ENCODE measurements at regions not wholly inside any gene's neighbourhood (a gene's known extent, or its start where the extent isn't known, plus 50 kb on each side); places are given as distances from the start of the nearest gene placed in this dataset.
"Not testable (repeated sequence)": the region's sequence is repeated elsewhere in the genome, so short reads cannot be mapped to it uniquely, and the experiment has no call there.

DNA sequence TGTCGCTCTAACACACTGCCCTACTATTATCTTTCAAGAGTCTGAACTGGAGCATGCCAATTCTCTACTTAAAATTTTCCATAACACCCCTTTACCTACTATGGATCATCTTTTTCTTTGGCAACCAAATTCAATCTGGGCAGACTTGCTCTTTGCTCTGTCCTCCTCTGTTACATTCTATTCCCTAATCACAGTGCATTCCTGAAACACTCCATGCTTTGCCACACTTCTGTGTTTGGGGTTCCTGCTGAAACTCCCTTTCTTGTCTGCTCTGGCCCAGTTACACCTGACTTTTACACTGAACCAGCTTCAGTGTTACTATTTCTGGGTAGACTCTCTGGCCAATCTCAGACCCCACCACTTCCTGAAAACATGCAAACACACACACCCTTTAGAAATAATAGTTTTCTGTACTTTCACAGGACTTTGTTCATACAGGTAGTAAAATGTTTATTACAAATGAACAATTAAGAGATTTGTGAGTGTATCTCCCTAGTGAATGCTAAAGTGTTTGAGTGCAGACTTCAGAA is 119.9 kb upstream of the DCC start:
- DNase-seq: no peak

DNA sequence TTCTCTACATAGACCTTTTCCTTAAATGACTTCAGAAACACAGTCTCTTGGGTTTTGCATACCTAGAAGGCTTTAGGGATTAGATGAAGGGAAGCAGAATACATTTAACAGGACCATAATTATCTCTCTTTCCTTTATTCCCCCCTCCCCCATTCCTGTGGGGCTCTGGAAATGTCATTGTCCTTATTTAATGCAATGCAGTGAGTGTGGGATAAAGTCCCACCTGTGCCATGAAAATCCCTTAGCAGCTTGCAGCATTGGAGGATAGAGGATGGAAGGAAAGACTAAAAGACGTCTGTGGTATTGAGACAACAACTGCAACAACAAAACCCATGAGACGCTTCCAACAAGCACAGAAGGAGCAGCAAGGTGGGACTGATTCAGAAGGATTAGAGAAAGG is 117.8 kb upstream of the DCC start:
- DNase-seq: no peak

DNA sequence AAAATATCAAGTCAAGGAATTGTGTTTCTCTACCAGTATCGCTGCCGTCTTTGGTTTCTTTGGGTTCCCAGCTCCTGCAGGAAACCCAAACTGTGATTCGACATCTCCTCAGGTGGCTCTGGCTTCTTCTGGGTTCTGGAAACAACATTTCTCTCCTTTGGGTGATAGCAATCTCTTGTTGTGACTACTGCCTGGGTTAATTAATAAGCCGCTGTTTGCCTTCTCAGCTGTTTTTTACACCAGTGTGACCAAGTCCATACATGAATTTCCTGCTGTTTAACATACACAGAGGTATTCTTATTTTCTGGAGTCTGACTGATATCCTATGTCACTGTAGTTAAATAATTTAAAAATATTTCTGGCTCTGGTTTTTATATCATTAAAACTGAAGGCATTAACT is 112.5 kb upstream of the DCC start:
- DNase-seq: no peak

DNA sequence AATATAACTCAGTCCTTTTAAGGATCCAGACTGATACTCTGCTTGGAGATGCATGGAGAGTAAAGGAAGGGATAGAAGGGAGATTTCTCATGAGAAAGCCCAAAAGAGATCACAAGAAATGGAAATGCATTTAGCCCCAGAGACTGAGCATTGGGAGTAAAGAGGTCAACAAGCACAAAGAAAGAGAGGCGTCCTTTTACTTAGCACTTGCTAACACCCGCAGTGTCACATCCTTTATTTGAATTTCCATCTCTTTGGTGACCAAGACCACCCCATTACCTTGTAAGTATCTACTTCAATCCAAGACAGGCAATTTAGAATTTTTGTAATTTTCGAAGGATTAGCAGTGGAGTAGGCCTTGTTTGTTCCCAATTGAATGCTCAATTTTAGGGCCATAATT is 111.8 kb upstream of the DCC start:
- no peak for DNase-seq

DNA sequence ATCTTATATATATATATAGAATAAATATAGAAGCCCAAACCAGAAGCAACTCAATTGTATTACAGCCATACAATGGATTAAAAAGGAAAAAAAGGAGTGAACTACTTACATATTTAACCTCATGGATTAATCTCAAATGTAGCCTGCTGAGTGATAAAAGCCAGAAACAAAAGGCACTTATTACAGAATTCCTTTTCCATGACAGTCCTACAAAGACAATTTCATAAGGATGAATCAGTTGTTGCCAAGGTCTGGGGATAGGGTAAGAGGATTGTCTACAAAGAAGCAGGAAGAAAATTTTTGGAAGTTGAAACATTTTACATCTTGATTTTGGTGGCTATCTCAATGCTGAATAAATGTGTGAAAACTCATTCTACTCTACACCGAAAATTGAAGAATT is 103.9 kb upstream of the DCC start:
- DNase-seq: no peak

DNA sequence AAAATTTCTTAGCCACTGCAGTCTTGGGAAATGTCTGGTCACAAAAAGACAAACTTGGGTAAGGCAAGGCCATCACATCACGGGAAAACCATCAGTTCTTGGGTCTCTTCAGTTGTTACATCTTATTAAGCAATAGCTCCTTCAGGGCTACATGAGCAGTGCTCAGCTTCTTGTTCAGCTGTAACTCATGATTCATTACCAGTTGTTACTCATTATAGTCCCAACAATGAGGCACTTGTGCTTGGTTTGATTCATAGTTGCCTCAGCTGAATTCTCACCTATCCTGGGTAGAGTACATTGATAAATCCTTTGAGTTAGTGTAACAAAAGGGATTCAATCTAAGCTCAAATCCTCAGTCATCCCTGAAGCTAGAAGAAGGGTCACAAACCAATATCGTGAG is 102.4 kb upstream of the DCC start:
- DNase-seq: no peak

GRCh38 chr18:52242711-52243110 is 97.3 kb upstream of the DCC start:
- no peak for DNase-seq

DNA sequence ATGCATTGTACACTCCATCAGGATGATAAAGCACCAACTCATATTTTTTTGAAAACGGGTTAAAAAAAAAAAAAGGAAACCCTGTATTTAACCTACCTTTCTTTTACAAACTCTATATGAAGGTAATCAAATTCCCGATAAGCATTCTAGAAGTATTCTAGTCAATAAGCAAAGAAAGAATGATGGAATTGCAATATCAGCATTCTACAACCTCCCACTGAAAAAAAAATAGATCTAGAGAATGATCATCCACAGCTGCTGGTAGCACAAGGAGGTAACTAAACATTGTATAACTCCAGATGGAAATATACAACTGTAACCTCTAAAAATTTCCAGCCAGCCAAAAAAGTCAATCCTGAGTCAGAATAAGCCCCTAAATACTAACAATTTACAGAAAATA is 95.3 kb upstream of the DCC start:
- no peak for DNase-seq

DNA sequence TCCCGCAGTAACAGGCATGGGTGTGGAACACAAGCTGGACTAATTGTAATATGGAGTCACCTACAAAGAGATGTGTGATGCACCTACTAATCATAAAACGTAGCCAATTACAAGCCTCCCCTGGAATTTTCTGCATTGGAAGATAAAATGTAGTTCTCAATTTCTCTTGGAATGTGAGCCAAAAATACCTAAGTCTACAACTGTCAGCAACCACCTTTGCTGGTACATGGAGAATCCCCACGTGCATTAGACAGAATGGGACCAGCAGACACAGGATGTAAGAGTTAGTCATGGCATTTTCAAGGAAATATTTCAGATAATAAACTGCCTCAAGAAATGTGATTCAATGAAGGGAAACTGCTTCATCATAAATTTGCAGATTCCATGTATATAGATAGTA is 85.6 kb upstream of the DCC start:
- DNase-seq: no peak

DNA sequence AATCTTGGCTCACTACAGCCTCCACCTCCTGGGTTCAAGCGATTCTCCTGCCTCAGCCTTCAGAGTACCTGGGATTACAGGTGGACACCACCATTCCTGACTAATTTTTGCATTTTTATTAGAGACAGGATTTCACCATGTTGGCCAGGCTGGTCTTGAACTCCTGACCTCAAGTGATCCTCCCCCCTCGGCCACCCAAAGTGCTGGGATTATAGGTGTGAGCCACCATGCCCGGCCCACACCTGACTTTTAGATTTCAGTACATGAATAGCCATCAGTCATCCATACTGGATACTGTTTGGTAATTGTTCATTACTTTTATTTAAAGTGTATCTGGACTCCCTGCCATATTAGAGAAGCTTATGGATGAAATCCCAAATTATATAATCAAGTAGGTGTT is 82.6 kb upstream of the DCC start:
- not testable (repeated sequence) for DNase-seq

GRCh38 chr18:52275817-52276216 is 64.2 kb upstream of the DCC start:
- DNase-seq: no peak

GRCh38 chr18:52277785-52278184 is 62.2 kb upstream of the DCC start:
- DNase-seq: no peak

DNA sequence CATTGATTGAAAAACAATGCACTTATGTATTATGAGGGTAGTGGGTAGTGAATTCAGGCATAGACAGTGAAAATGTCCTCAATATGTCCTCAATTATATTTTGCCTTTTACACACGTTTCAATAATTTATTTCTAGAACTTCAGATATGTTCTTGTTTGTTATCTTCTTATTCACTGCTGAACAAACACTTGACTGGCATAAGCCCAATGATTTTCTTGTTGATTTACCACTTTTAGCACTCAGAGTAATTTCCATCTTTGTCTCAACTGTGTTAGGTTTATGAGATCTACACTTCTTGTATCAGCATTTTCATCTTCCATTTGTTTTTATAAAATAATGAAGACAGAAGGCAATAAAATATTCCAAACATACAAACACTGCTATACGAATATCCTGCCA is 61.8 kb upstream of the DCC start:
- no peak for DNase-seq

DNA sequence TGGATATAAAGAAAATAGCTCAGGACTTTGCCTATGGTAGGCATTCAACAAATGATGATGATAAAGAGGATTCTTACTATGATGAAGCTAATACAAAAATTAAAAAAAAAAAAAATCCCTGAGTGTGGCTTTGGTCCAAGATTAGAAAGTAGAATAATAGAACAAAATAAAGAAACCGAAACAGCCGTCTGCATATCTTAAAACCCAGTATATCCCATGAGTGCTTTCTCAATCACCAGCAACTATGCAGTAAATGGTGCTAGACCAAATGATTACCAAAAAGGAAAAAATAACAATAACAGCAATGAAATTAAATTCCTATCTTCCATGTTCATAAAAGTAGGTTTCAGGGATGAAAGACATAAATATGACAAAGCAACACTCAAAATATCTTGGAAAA is 59.3 kb upstream of the DCC start:
- DNase-seq: no peak

DNA sequence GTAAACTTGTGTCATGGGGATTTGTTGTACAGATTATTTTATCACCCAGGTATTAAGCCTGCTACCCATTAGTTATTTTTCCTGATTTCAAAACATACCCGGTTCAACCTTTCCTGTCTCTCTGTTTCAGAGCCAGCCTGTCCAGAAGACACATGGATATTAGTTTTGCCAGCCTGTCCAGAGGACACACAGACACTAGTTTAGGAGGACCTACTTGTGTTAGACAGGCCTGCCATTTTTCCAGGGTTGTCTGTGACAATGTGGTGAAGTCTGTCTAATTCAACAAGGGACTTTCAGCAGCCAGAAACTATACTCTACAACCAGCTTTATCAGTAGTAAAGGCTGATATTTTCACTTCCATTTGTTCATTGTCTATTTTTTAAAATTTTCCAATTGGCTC is 56.1 kb upstream of the DCC start:
- DNase-seq: no peak

DNA sequence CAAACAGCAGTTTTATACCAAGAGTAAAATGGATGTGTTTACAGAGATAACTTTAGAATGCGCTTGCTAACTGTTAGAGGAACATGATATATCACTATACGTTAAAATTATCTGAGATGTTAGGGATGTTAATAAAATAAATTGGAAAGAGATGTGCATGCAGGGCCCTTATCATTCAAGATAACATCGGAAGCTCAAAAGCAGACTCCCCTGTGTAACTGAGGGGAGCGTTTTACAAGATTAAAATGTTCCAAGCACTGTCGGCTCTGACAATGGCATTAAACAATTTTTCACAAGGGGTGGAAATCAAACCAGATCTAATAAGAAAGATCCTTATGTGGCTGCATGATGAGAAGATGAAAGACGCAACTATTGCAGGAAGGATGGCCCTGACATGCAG is 53.3 kb upstream of the DCC start:
- DNase-seq: no peak

DNA sequence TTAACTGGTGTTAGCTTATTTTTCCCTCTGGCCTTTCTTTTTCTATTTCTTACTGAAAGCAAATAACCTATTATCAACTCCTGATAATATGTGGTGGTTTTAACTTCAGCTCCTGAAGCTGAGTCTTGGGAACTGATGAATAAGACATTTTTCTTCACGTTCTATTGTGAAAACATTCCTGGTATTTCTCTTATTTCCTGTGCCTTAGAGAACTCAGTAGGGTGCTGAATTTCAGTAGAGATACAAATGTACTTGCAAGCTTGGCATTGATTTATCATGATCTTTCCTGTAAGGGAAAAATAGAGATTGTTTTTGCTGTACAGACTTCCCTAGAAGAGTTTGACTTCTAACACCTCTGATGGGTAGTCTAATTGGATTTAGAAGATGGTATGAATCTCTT is 52.8 kb upstream of the DCC start:
- DNase-seq: no peak

GRCh38 chr18:52288403-52289004 is 51.5 kb upstream of the DCC start:
- no peak for DNase-seq

GRCh38 chr18:52289392-52289791 is 50.6 kb upstream of the DCC start:
- DNase-seq: no peak

All from activated naive CD4-positive, alpha-beta T cell treated with anti-CD3 and anti-CD28 coated beads, Interleukin-2, amount 50 U/mL, for 16 hours (primary cell).